ENCODE measurements at regions not wholly inside any gene's neighbourhood (a gene's known extent, or its start where the extent isn't known, plus 50 kb on each side); places are given as distances from the start of the nearest gene placed in this dataset.

DNA sequence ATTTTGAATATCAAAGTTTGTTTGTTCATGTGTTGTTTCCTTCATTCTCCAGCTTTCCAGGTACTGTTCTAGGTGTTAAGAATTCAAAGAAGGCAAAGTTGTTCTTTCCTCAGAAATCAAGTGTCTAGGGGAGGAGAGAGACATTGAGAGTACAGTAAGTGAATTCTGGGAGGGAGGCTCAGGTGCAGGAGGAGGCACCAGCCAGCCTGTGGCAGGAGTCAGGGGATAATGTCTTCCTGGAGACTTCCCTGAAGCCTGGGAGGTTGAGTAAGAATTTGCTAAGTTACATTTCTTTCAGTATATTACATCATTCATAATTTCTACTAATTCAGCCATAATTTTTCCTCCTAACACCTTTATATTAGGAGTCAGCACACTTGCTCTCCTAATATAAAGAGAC lies 462.1 kb downstream of the TDRD15 start:
- Histone ChIP-seq H3K27ac (no peak overlapping the region), H3K9me3 (no peaks in the 10 kb centered on the region), H3K27me3 (ENCODE audit: insufficient read depth in 3 of 3, low read length in 2 of 3) (no peaks in the 10 kb centered on the region), H3K4me1 (no peaks in the 10 kb centered on the region), H3K36me3 (ENCODE audit: insufficient read depth in 1 of 2, low read depth in 1 of 2) (no peaks in the 10 kb centered on the region), H3K4me3 (no peak overlapping the region)
- intact Hi-C loops (cut with DNase I): no loop called here
- TF ChIP-seq, protein P1, sequence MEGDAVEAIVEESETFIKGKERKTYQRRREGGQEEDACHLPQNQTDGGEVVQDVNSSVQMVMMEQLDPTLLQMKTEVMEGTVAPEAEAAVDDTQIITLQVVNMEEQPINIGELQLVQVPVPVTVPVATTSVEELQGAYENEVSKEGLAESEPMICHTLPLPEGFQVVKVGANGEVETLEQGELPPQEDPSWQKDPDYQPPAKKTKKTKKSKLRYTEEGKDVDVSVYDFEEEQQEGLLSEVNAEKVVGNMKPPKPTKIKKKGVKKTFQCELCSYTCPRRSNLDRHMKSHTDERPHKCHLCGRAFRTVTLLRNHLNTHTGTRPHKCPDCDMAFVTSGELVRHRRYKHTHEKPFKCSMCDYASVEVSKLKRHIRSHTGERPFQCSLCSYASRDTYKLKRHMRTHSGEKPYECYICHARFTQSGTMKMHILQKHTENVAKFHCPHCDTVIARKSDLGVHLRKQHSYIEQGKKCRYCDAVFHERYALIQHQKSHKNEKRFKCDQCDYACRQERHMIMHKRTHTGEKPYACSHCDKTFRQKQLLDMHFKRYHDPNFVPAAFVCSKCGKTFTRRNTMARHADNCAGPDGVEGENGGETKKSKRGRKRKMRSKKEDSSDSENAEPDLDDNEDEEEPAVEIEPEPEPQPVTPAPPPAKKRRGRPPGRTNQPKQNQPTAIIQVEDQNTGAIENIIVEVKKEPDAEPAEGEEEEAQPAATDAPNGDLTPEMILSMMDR (IDR thresholded peaks at IDR 0.05): no peak
- no peak for DNase-seq
- no peak for ATAC-seq

DNA sequence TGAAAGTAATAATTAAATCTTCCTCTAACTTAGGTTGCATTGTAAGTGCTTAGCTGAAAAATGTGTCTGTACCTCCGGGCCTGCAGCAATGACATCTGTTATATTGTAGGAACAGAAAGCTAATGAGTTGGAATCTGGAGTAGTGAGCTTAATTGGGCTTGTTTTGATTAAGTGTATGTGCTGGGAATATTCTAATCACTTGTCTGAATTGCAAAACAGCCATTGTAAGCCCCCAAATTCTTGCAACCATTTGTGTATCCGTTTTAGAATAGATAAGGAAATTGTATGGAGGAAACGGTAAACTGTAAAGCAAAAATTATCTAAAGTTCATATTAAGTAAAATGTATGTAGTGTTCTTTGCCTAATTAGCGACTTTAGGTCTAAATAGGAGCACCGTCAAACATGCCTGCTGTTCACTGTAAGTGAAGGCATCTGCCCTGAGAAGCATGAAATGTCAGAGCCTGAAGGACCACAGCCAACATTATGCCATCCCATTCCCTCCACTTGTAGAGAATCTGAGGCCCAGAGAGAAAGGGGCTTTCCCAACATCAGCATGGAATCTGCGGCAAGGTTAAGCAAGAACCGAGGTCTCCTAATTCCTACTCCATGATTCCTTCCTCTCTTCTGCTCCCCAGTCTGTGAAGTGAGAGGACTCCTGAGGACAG lies 466.4 kb downstream of the TDRD15 start:
- ATAC-seq (no peak), DNase-seq (no peak)
- no peaks in the 10 kb centered on the region for H3K4me1 ChIP-seq
- H3K9me3 ChIP-seq: no peaks in the 10 kb centered on the region
- H3K27me3 ChIP-seq (ENCODE audit: insufficient read depth in 3 of 3, low read length in 2 of 3): no peaks in the 10 kb centered on the region
- H3K36me3 ChIP-seq (ENCODE audit: insufficient read depth in 1 of 2, low read depth in 1 of 2): no peaks in the 10 kb centered on the region
- H3K27ac ChIP-seq: no peak overlapping the region
- WGBS, 3 donors: 69 to 78% (median 69%) methylated on average over 7 of the region's 7 CpGs
- intact Hi-C loops (cut with DNase I): no loop called here
- TF ChIP-seq, protein P1 (IDR thresholded peaks at IDR 0.05): no peak
- no peak overlapping the region for H3K4me3 ChIP-seq

DNA sequence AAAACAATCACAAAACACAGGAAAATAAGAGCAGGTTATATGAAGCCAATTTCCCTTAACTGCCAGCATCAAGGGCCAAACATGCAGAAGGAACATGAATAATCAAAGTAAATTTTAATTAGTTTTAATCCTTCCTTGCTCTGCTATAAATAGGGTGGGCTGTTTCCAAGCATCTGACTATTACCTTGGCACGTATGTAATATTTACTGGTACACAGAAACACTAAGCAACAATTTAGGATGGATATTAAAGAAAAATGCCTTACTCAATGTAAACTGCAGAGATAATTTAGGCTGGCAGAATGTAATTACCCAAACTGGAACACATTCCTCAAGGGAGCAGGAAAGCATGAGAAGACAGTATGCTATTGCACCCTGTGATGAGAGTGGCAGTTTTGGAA lies 468.2 kb downstream of the TDRD15 start:
- H3K27me3 ChIP-seq (ENCODE audit: insufficient read depth in 3 of 3, low read length in 2 of 3): no peaks in the 10 kb centered on the region
- no peaks in the 10 kb centered on the region for H3K36me3 ChIP-seq (ENCODE audit: insufficient read depth in 1 of 2, low read depth in 1 of 2)
- TF ChIP-seq, protein P1 (IDR thresholded peaks at IDR 0.05): no peak
- intact Hi-C loops (cut with DNase I): no loop called here
- 38 to 45% (median 42%) methylated on average over 1 of the region's 1 CpG for WGBS, 3 donors
- H3K4me3 ChIP-seq: no peak overlapping the region
- no peaks in the 10 kb centered on the region for H3K9me3 ChIP-seq
- DNase-seq (no peak), ATAC-seq (no peak)
- no peaks in the 10 kb centered on the region for H3K4me1 ChIP-seq
- H3K27ac ChIP-seq: no peak overlapping the region

DNA sequence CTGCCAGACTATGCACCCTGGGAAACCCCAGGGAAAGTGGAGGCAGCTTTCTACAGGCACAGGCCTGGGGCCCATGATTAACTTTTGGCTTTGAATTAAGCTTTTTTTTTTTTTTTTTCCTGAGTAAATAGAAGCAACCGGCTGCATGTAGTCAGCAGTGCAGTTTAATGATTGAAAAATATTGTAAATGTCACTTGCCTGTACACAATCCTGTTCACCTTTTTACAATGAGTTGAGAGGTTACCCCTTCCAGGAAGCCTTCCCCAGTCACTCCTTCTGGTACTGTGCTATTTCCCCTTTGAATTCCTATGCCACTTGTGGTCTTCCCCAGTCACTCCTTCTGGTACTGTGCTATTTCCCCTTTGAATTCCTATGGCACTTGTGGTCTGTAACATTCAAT lies 475.6 kb downstream of the TDRD15 start:
- DNase-seq: no peak
- no peak overlapping the region for H3K4me3 ChIP-seq
- 57 to 69% (median 68%) methylated on average over 1 of the region's 1 CpG for WGBS, 3 donors
- no peaks in the 10 kb centered on the region for H3K27me3 ChIP-seq (ENCODE audit: insufficient read depth in 3 of 3, low read length in 2 of 3)
- H3K27ac ChIP-seq: no peak overlapping the region
- H3K36me3 ChIP-seq (ENCODE audit: insufficient read depth in 1 of 2, low read depth in 1 of 2): no peaks in the 10 kb centered on the region
- no peaks in the 10 kb centered on the region for H3K9me3 ChIP-seq
- ATAC-seq: no peak
- no peaks in the 10 kb centered on the region for H3K4me1 ChIP-seq
- intact Hi-C loops (cut with DNase I): no loop called here
- TF ChIP-seq, protein P1 (IDR thresholded peaks at IDR 0.05): no peak

DNA sequence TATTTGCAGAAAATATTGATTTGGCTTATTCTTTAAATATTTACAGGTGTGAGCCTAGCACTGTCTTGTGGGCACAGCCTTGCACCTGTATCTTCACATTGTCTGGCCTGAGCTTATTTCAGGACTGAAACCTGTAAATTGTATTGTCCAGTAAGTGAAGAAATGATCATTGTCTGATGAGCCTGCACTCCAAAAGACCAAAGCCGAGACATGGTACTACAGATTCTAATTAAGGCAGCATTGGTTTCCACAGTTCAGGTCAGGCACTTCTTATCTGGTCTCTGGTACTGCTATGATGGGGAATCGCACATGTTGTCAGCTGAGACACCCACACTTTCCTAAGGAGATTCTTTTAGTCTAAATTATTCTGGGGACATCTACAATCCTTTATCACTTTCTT lies 479.0 kb downstream of the TDRD15 start:
- Histone ChIP-seq H3K4me1 (no peaks in the 10 kb centered on the region), H3K4me3 (no peak overlapping the region), H3K27me3 (ENCODE audit: insufficient read depth in 3 of 3, low read length in 2 of 3) (peaks cover 0 to 2% (median 2%) of the 10 kb centered on the region in 3 donors), H3K27ac (no peak overlapping the region), H3K9me3 (no peaks in the 10 kb centered on the region), H3K36me3 (ENCODE audit: insufficient read depth in 1 of 2, low read depth in 1 of 2) (no peaks in the 10 kb centered on the region)
- ATAC-seq: no peak
- no peak for DNase-seq
- WGBS, 3 donors: 91 to 100% (median 92%) methylated on average over 2 of the region's 2 CpGs
- TF ChIP-seq, protein P1 (IDR thresholded peaks at IDR 0.05): no peak
- intact Hi-C loops (cut with DNase I): no loop called here

All from psoas muscle (tissue), 7 donors.